ENCODE measurements at regions not wholly inside any gene's neighbourhood (a gene's known extent, or its start where the extent isn't known, plus 50 kb on each side); places are given as distances from the start of the nearest gene placed in this dataset.

DNA sequence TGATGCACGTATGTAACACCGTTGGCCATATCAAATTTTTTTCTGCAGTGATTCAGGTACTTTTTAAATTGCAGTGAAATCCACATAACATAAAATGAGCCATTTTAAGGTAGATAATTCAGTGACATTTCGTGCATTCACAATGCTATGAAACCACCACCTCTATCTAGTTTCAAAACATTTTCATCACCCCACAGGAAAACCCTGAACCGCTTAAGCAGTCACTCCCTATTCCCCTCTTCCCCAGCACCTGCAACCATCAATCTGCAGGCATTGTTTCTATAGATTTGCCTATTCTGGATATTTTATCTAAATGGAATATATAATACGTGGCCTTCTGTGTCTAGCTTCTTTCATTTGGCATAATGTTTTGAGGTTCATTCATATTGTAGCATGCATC lies 79.2 kb downstream of the BOD1 start:
- Histone ChIP-seq H3K4me2 (no peak overlapping the region), H3K9me2 (replicated peaks; ENCODE audit: insufficient read depth) (no peaks in the 10 kb centered on the region), H2AFZ (no peak overlapping the region), H3K36me3 (replicated peaks; ENCODE audit: insufficient read depth, low read depth) (no peaks in the 10 kb centered on the region), H4K20me1 (ENCODE audit: insufficient read depth, poor library complexity, severe bottlenecking) (no peaks in the 10 kb centered on the region), H3K4me1 (ENCODE audit: insufficient read depth) (no peaks in the 10 kb centered on the region), H3K27me3 (no peaks in the 10 kb centered on the region), H3K4me3 (no peak overlapping the region), H3K27ac (no peak overlapping the region), H3K79me2 (no peaks in the 10 kb centered on the region), H3K9me3 (ENCODE audit: low read depth) (no peaks in the 10 kb centered on the region)
- DNase-seq (ENCODE audit: low spot score) = no peak
- 92% methylated on average over 5 of the region's 5 CpGs for WGBS (ENCODE audit: low lambda C conversion rate, missing lambda C conversion rate)
- TF ChIP-seq, protein P1, sequence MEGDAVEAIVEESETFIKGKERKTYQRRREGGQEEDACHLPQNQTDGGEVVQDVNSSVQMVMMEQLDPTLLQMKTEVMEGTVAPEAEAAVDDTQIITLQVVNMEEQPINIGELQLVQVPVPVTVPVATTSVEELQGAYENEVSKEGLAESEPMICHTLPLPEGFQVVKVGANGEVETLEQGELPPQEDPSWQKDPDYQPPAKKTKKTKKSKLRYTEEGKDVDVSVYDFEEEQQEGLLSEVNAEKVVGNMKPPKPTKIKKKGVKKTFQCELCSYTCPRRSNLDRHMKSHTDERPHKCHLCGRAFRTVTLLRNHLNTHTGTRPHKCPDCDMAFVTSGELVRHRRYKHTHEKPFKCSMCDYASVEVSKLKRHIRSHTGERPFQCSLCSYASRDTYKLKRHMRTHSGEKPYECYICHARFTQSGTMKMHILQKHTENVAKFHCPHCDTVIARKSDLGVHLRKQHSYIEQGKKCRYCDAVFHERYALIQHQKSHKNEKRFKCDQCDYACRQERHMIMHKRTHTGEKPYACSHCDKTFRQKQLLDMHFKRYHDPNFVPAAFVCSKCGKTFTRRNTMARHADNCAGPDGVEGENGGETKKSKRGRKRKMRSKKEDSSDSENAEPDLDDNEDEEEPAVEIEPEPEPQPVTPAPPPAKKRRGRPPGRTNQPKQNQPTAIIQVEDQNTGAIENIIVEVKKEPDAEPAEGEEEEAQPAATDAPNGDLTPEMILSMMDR (IDR thresholded peaks at IDR 0.05; ENCODE audit: poor library complexity) = no peak
- TF ChIP-seq EZH2phosphoT487 (IDR thresholded peaks at IDR 0.05; ENCODE audit: low read depth, severe bottlenecking, unreplicated experiment) = no peak
- no peak for TF ChIP-seq EZH2 (IDR thresholded peaks at IDR 0.05; ENCODE audit: borderline replicate concordance)

- WGBS (ENCODE audit: low lambda C conversion rate, missing lambda C conversion rate) = 79% methylated on average over 3 of the region's 3 CpGs
- no peaks in the 10 kb centered on the region for H3K9me2 ChIP-seq (replicated peaks; ENCODE audit: insufficient read depth)
- no peak overlapping the region for H3K4me3 ChIP-seq
- H3K36me3 ChIP-seq (replicated peaks; ENCODE audit: insufficient read depth, low read depth) = no peaks in the 10 kb centered on the region
- no peak overlapping the region for H3K4me2 ChIP-seq
- no peaks in the 10 kb centered on the region for H3K9me3 ChIP-seq (ENCODE audit: low read depth)
- H4K20me1 ChIP-seq (ENCODE audit: insufficient read depth, poor library complexity, severe bottlenecking) = no peaks in the 10 kb centered on the region
- H3K4me1 ChIP-seq (ENCODE audit: insufficient read depth) = no peaks in the 10 kb centered on the region
- no peaks in the 10 kb centered on the region for H3K27me3 ChIP-seq
- DNase-seq (ENCODE audit: low spot score) = no peak
- no peaks in the 10 kb centered on the region for H3K79me2 ChIP-seq
- H2AFZ ChIP-seq = no peak overlapping the region
- H3K27ac ChIP-seq = no peak overlapping the region
- TF ChIP-seq, protein P1 (IDR thresholded peaks at IDR 0.05; ENCODE audit: poor library complexity) = no peak
- TF ChIP-seq EZH2phosphoT487 (IDR thresholded peaks at IDR 0.05; ENCODE audit: low read depth, severe bottlenecking, unreplicated experiment) (no peak), EZH2 (IDR thresholded peaks at IDR 0.05; ENCODE audit: borderline replicate concordance) (no peak)
Measured at GRCh38 chr5:173535976-173536639, 80.3 kb downstream of the BOD1 start.

GRCh38 chr5:173535166-173535975 lies 81.1 kb downstream of the BOD1 start:
- Histone ChIP-seq H3K4me3 (no peak overlapping the region), H3K79me2 (no peaks in the 10 kb centered on the region), H3K36me3 (replicated peaks; ENCODE audit: insufficient read depth, low read depth) (no peaks in the 10 kb centered on the region), H3K27me3 (no peaks in the 10 kb centered on the region), H3K9me2 (replicated peaks; ENCODE audit: insufficient read depth) (no peaks in the 10 kb centered on the region), H3K4me2 (no peak overlapping the region), H3K4me1 (ENCODE audit: insufficient read depth) (no peaks in the 10 kb centered on the region), H3K9me3 (ENCODE audit: low read depth) (no peaks in the 10 kb centered on the region), H3K27ac (no peak overlapping the region), H2AFZ (no peak overlapping the region), H4K20me1 (ENCODE audit: insufficient read depth, poor library complexity, severe bottlenecking) (no peaks in the 10 kb centered on the region)
- no peak for DNase-seq (ENCODE audit: low spot score)
- WGBS (ENCODE audit: low lambda C conversion rate, missing lambda C conversion rate) = 44% methylated on average over 1 of the region's 1 CpG
- TF ChIP-seq, protein P1 (IDR thresholded peaks at IDR 0.05; ENCODE audit: poor library complexity) = no peak
- TF ChIP-seq EZH2 (IDR thresholded peaks at IDR 0.05; ENCODE audit: borderline replicate concordance) = no peak
- TF ChIP-seq EZH2phosphoT487 (IDR thresholded peaks at IDR 0.05; ENCODE audit: low read depth, severe bottlenecking, unreplicated experiment) = no peak

All from hepatocyte (in vitro differentiated cells).